ENCODE measurements at regions not wholly inside any gene's neighbourhood (a gene's known extent, or its start where the extent isn't known, plus 50 kb on each side); places are given as distances from the start of the nearest gene placed in this dataset.

DNA sequence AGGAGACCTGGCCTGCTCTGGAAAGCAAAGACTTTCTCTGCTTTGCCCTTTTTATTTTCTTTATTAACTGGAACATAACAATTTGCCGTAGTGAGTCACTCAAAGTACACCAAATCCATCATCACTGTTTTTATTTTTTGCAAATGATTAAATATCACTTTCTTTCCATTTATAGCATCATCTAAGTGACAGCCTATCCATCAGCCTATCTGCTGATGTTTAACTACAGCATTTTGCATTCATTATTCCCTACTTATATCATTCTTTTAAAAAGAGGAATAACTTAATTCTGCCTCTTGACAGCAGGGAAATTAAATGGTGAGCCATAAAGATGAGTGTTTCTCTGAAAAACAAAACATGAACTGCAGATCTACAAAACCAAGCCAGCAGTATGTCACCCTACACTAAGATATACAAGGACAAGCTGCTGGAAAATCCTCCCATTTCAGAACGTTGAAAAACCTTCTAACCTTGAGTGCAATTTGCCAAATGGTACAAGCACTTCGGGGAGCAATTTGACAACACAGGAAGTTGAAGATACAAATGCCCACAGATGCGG lies 821.3 kb upstream of the TMEM132C start:
- H3K4me1 ChIP-seq (ENCODE audit: insufficient read depth, low read length), result no peaks in the 10 kb centered on the region
- H3K9ac ChIP-seq (ENCODE audit: low read depth, low read length), result no peak overlapping the region

GRCh38 chr12:127448906-127449305 lies 818.1 kb upstream of the TMEM132C start:
- no peaks in the 10 kb centered on the region for H3K9me3 ChIP-seq (ENCODE audit: control insufficient read depth, insufficient read depth, low read length)
- H3K36me3 ChIP-seq (ENCODE audit: insufficient read depth, low read length), result no peaks in the 10 kb centered on the region
- H3K4me1 ChIP-seq (ENCODE audit: insufficient read depth, low read length), result no peaks in the 10 kb centered on the region
- no peak overlapping the region for H3K9ac ChIP-seq (ENCODE audit: low read depth, low read length)

More for the DNA sequence above, 821.3 kb upstream of the TMEM132C start:
- H3K9me3 ChIP-seq (ENCODE audit: control insufficient read depth, insufficient read depth, low read length), result no peaks in the 10 kb centered on the region; the same call in 1 of the 2 replicates
- no peaks in the 10 kb centered on the region for H3K36me3 ChIP-seq (ENCODE audit: insufficient read depth, low read length)

GRCh38 chr12:127450826-127451225 lies 816.1 kb upstream of the TMEM132C start:
- no peaks in the 10 kb centered on the region for H3K9me3 ChIP-seq (ENCODE audit: control insufficient read depth, insufficient read depth, low read length)
- no peak overlapping the region for H3K9ac ChIP-seq (ENCODE audit: low read depth, low read length)
- H3K36me3 ChIP-seq (ENCODE audit: insufficient read depth, low read length), result no peaks in the 10 kb centered on the region
- H3K4me1 ChIP-seq (ENCODE audit: insufficient read depth, low read length), result no peaks in the 10 kb centered on the region

- H3K36me3 ChIP-seq (ENCODE audit: insufficient read depth, low read length), result no peaks in the 10 kb centered on the region
- no peaks in the 10 kb centered on the region for H3K4me1 ChIP-seq (ENCODE audit: insufficient read depth, low read length)
- H3K9me3 ChIP-seq (ENCODE audit: control insufficient read depth, insufficient read depth, low read length), result no peaks in the 10 kb centered on the region
- peak overlapping the region; percentile 48; the same call in 1 of the 2 replicates for H3K9ac ChIP-seq (ENCODE audit: low read depth, low read length)
These were observed 811.4 kb upstream of the TMEM132C start for GRCh38 chr12:127455347-127456265.

DNA sequence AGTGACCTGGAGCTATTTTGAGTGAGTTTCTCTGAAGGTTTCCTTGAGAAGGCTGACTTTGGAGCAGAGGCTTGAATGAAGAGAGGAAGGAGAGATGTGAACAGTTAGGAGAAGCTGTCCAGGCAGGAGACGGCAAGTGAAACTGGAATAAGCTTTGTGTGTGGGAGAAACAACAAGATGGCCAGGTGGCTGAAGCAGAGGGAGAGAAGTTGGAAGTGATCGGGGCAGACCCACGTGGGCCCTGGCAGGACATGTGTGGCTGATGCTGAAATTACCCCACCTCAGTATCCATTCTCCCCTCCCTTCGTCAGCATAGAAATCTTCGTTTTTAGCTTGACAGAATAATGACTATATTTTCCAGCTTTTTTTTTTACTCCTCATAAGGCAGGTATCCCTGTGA lies 809.2 kb upstream of the TMEM132C start:
- Histone ChIP-seq H3K4me1 (ENCODE audit: insufficient read depth, low read length) (no peaks in the 10 kb centered on the region), H3K9ac (ENCODE audit: low read depth, low read length) (no peak overlapping the region), H3K9me3 (ENCODE audit: control insufficient read depth, insufficient read depth, low read length) (no peaks in the 10 kb centered on the region), H3K36me3 (ENCODE audit: insufficient read depth, low read length) (no peaks in the 10 kb centered on the region)

GRCh38 chr12:127459166-127459565 lies 807.8 kb upstream of the TMEM132C start:
- no peaks in the 10 kb centered on the region for H3K9me3 ChIP-seq (ENCODE audit: control insufficient read depth, insufficient read depth, low read length)
- no peak overlapping the region for H3K9ac ChIP-seq (ENCODE audit: low read depth, low read length)
- no peaks in the 10 kb centered on the region for H3K36me3 ChIP-seq (ENCODE audit: insufficient read depth, low read length)
- no peaks in the 10 kb centered on the region for H3K4me1 ChIP-seq (ENCODE audit: insufficient read depth, low read length)

DNA sequence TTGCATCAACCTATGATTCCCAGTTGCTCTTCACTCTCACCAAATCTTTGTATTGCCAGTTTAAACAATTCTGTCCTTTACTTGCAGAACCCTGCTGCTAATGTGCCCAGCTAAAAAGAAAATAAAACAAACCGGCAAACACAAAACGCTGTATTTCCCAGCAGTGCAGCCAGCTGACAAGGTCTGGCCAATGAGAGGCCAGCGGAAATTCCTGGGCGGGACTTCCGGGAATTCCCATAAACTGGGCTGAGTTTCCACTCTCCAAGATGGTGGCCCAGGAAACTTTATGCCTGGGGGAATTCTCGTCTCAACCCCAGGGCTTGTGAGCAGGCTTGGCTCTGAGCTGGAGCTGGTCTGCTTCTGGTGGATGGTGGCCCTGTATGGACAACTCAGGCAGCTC lies 807.3 kb upstream of the TMEM132C start:
- H3K9me3 ChIP-seq (ENCODE audit: control insufficient read depth, insufficient read depth, low read length), result no peaks in the 10 kb centered on the region
- no peaks in the 10 kb centered on the region for H3K36me3 ChIP-seq (ENCODE audit: insufficient read depth, low read length)
- no peak overlapping the region for H3K9ac ChIP-seq (ENCODE audit: low read depth, low read length)
- H3K4me1 ChIP-seq (ENCODE audit: insufficient read depth, low read length), result no peaks in the 10 kb centered on the region

DNA sequence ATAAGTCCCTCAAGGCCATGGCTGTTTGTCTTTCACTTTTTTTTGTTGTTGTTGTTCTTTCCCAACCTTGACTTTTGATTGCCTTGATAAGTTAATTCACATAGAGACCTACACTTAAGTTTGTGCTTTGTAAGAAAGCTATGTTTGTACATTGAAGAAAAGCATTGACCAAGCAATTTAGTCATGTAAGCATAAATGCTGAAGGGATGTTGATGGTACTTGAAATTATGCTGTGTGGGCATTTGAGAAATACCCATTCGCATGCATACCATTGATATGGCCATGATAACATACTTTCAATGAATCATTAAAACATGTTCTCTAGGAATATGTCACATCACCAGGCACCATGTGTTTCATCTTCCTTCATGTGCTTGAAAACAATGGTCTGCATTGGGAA lies 803.7 kb upstream of the TMEM132C start:
- H3K9ac ChIP-seq (ENCODE audit: low read depth, low read length), result no peak overlapping the region
- no peaks in the 10 kb centered on the region for H3K4me1 ChIP-seq (ENCODE audit: insufficient read depth, low read length)
- no peaks in the 10 kb centered on the region for H3K9me3 ChIP-seq (ENCODE audit: control insufficient read depth, insufficient read depth, low read length)
- H3K36me3 ChIP-seq (ENCODE audit: insufficient read depth, low read length), result no peaks in the 10 kb centered on the region

DNA sequence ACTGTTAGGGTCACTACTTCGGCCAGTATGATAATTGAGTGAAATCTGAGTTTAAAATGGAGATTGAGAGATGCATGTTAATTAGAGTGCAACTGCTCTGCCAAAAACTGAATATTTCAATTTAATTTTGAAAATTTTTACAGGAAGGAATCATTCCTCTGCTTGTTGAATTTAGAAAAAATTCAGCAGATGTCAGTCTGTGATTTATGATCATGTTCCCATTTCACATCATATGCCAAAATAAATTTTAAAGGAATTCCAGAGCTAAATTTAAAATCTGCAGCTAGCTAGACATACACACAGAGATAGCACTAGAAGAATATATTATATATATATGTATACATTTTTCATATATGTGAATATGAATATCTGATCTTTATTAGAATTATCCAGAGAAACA lies 797.6 kb upstream of the TMEM132C start:
- Histone ChIP-seq H3K9ac (ENCODE audit: low read depth, low read length) (no peak overlapping the region), H3K9me3 (ENCODE audit: control insufficient read depth, insufficient read depth, low read length) (no peaks in the 10 kb centered on the region), H3K4me1 (ENCODE audit: insufficient read depth, low read length) (no peaks in the 10 kb centered on the region)

DNA sequence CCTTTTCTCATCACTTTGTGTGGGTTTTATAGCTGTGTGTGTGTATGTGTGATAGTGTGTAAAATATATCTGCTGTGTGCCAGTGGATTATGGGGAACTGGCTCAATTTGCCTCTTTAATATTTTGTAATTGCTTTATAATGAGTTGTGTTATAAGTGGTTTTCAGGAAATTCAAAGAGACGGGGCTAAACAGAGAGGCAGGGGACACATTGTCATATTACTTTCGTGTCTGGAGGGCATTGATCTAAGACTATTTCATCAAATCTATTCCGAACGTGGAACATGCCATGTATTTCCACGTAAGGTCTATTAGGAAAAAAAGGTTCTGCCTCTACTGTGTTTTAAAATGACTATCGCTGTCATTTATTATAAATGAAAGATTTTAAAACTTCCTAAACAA lies 793.2 kb upstream of the TMEM132C start:
- no peak overlapping the region for H3K9ac ChIP-seq (ENCODE audit: low read depth, low read length)
- H3K4me1 ChIP-seq (ENCODE audit: insufficient read depth, low read length), result no peaks in the 10 kb centered on the region
- no peaks in the 10 kb centered on the region for H3K36me3 ChIP-seq (ENCODE audit: insufficient read depth, low read length)
- no peaks in the 10 kb centered on the region for H3K9me3 ChIP-seq (ENCODE audit: control insufficient read depth, insufficient read depth, low read length)

More for the DNA sequence above, 797.6 kb upstream of the TMEM132C start:
- H3K36me3 ChIP-seq (ENCODE audit: insufficient read depth, low read length), result no peaks in the 10 kb centered on the region

- Histone ChIP-seq H3K9me3 (ENCODE audit: control insufficient read depth, insufficient read depth, low read length) (no peaks in the 10 kb centered on the region), H3K9ac (ENCODE audit: low read depth, low read length) (no peak overlapping the region), H3K4me1 (ENCODE audit: insufficient read depth, low read length) (no peaks in the 10 kb centered on the region), H3K36me3 (ENCODE audit: insufficient read depth, low read length) (no peaks in the 10 kb centered on the region)
These were observed 787.7 kb upstream of the TMEM132C start for GRCh38 chr12:127479256-127479655.

DNA sequence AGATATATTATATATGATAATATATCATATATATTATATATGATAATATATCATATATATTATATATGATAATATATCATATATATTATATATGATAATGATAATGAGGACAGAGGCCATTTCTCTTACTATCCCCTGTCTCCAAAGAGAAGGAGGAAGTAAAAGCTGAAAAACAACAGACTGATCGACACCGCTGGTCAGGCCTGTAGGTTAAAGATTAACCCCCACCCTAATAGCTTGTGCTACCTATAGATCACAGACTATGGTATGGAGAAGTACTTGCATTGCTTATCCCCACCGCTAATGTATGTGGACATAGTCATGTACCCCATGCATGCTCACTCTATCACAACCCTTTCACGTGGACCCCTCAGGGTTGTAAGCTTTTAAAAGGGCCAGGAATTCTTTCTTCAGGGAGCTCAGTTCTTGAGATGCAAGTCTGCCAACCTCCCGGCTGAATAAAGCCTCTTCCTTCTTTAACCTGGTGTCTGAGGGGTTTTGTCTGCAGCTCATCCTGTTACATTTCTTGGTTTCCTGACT lies 786.1 kb upstream of the TMEM132C start:
- no peaks in the 10 kb centered on the region for H3K4me1 ChIP-seq (ENCODE audit: insufficient read depth, low read length)
- H3K9ac ChIP-seq (ENCODE audit: low read depth, low read length), result no peak overlapping the region
- no peaks in the 10 kb centered on the region for H3K9me3 ChIP-seq (ENCODE audit: control insufficient read depth, insufficient read depth, low read length)
- no peaks in the 10 kb centered on the region for H3K36me3 ChIP-seq (ENCODE audit: insufficient read depth, low read length)

- H3K9ac ChIP-seq (ENCODE audit: low read depth, low read length), result no peak overlapping the region
- no peaks in the 10 kb centered on the region for H3K36me3 ChIP-seq (ENCODE audit: insufficient read depth, low read length)
- no peaks in the 10 kb centered on the region for H3K9me3 ChIP-seq (ENCODE audit: control insufficient read depth, insufficient read depth, low read length)
- H3K4me1 ChIP-seq (ENCODE audit: insufficient read depth, low read length), result no peaks in the 10 kb centered on the region
These were observed 784.0 kb upstream of the TMEM132C start for GRCh38 chr12:127482950-127483349.

GRCh38 chr12:127485528-127485927 lies 781.4 kb upstream of the TMEM132C start:
- no peaks in the 10 kb centered on the region for H3K4me1 ChIP-seq (ENCODE audit: insufficient read depth, low read length)
- no peaks in the 10 kb centered on the region for H3K36me3 ChIP-seq (ENCODE audit: insufficient read depth, low read length)
- H3K9ac ChIP-seq (ENCODE audit: low read depth, low read length), result no peak overlapping the region
- H3K9me3 ChIP-seq (ENCODE audit: control insufficient read depth, insufficient read depth, low read length), result no peaks in the 10 kb centered on the region

DNA sequence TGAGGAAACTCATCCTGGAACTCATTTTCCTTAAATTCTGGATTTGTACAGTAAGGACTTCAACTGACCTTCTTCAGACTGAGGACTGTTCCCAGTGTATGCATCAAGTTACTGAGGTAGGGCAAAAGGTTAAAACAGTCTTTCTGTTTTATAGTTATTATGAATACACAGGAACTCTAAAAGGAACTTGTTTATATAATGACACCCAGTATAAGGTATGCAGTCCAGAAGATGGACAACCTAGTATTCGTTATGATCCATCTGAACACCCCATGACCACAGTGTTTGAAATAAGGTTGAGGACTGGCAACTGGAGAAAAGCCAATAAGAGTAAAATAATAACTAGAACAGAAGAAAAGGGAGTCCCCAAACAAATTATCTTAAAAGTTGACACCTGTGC lies 779.9 kb upstream of the TMEM132C start:
- no peaks in the 10 kb centered on the region for H3K36me3 ChIP-seq (ENCODE audit: insufficient read depth, low read length)
- no peak overlapping the region for H3K9ac ChIP-seq (ENCODE audit: low read depth, low read length)
- H3K4me1 ChIP-seq (ENCODE audit: insufficient read depth, low read length), result no peaks in the 10 kb centered on the region
- no peaks in the 10 kb centered on the region for H3K9me3 ChIP-seq (ENCODE audit: control insufficient read depth, insufficient read depth, low read length)

All from ES-I3 (cell line).